B cell (primary cell): ENCODE measurements at regions not wholly inside any gene's neighbourhood (a gene's known extent, or its start where the extent isn't known, plus 50 kb on each side); places are given as distances from the start of the nearest gene placed in this dataset.

Experiments
- ATAC-seq: fragments of 200-7000 bp; cut with Tn5 transposase; one replicate; pipeline ENCODE4 v1.10.0; 2021; ENCODE audit warnings: low read depth, mild to moderate bottlenecking, moderate number of reproducible peaks, moderate library complexity
- CTCF ChIA-PET: fragments of 350-600 bp; sonication (Branson Sonifier 250); formaldehyde crosslinking; loops from one replicate; lab custom pipeline; 2021; ENCODE audit warnings: antibody characterized with exemption, inconsistent platforms; lab: Charles Lee
- POLR2A ChIA-PET: fragments of 350-600 bp; sonication (Branson Sonifier 250); formaldehyde crosslinking; loops from one replicate; lab custom pipeline; 2021; ENCODE audit warnings: antibody characterized with exemption; lab: Charles Lee
- DNase-seq: peaks from one replicate; pipeline ENCODE4 v3.0.0; 2013
- H2AFZ ChIP-seq: 2 replicates; pipeline ENCODE4 v1.6.1; 2012; ENCODE audit warnings: mild to moderate bottlenecking, low read depth, low read length; ENCODE audit not compliant: insufficient read depth, poor library complexity, severe bottlenecking
- H3K27ac ChIP-seq, 2 donors: 1 replicate in 1 of 2; 2 replicates in 1 of 2; pipeline ENCODE4 v1.5.1; 2012 to 2013; ENCODE audit warnings: low read length in 2 of 2, mild to moderate bottlenecking in 2 of 2, moderate library complexity in 1 of 2
- H3K27me3 ChIP-seq, 4 experiments: fragments of 200-600 bp in 1 of 4; sonication (generic) in 1 of 4; replicated peaks in 1 of 4; 1 replicate in 2 of 4; 2 replicates in 2 of 4; pipeline versions ENCODE4 v1.6.1 to v1.7.0; 2013 to 2016; ENCODE audit warnings: low read length in 3 of 4, mild to moderate bottlenecking in 2 of 4, mixed read lengths in 1 of 4, moderate library complexity in 1 of 4; ENCODE audit not compliant: insufficient read depth in 4 of 4, control insufficient read depth in 3 of 4; ENCODE audit errors: control extremely low read depth in 1 of 4
- H3K36me3 ChIP-seq, 2 experiments: replicated peaks in 1 of 2; 1 replicate in 1 of 2; 2 replicates in 1 of 2; pipeline versions ENCODE4 v1.6.1 to v1.7.1; 2013; ENCODE audit warnings: low read length in 1 of 2; ENCODE audit not compliant: insufficient read depth in 2 of 2, control insufficient read depth in 1 of 2; ENCODE audit errors: control extremely low read depth in 1 of 2, extremely low read depth in 1 of 2
- H3K4me1 ChIP-seq, 2 donors: fragments of 200-600 bp in 1 of 2; sonication (generic) in 1 of 2; 1 replicate in 1 of 2; 2 replicates in 1 of 2; pipeline versions ENCODE4 v1.5.1 to v1.6.1; 2013 to 2017; ENCODE audit warnings: low read length in 2 of 2; ENCODE audit not compliant: control insufficient read depth in 2 of 2, insufficient read depth in 2 of 2
- H3K4me2 ChIP-seq: replicated peaks from 2 replicates; pipeline ENCODE3; 2012; ENCODE audit warnings: mild to moderate bottlenecking, low read depth, low read length; ENCODE audit not compliant: poor library complexity, severe bottlenecking
- H3K4me3 ChIP-seq, 5 experiments: fragments of 200-600 bp in 1 of 5; sonication (generic) in 1 of 5; 1 replicate in 3 of 5; 2 replicates in 2 of 5; pipeline versions ENCODE4 v1.5.1 to v1.7.0; 2011 to 2016; ENCODE audit warnings: low read length in 4 of 5, mild to moderate bottlenecking in 4 of 5, low read depth in 2 of 5, control low read depth in 1 of 5, moderate library complexity in 1 of 5; ENCODE audit not compliant: insufficient read depth in 1 of 5; ENCODE audit errors: control extremely low read depth in 1 of 5, extremely low read depth in 1 of 5
- H3K79me2 ChIP-seq: fragments of 200-600 bp; sonication (generic); one replicate; pipeline ENCODE4 v1.6.0; 2016; ENCODE audit warnings: low read length; ENCODE audit not compliant: control insufficient read depth, insufficient read depth
- H3K9ac ChIP-seq: fragments of 200-600 bp; sonication (generic); 2 replicates; pipeline ENCODE4 v1.6.1; 2017; ENCODE audit warnings: mild to moderate bottlenecking, low read length, moderate library complexity
- H3K9me3 ChIP-seq, 3 donors: one replicate each; pipeline versions ENCODE4 v1.6.1 to v1.7.1; 2013; ENCODE audit warnings: low read length in 2 of 3; ENCODE audit not compliant: control insufficient read depth in 2 of 3, insufficient read depth in 1 of 3; ENCODE audit errors: control extremely low read depth in 1 of 3
- H4K20me1 ChIP-seq: 2 replicates; pipeline ENCODE4 v1.6.0; 2012; ENCODE audit warnings: mild to moderate bottlenecking, low read length; ENCODE audit not compliant: insufficient read depth, control insufficient read depth, poor library complexity, severe bottlenecking
- H3K27ac Mint-ChIP-seq: one replicate; pipeline ENCODE4 v1.8.0; 2021; ENCODE audit warnings: mixed read lengths
- H3K27me3 Mint-ChIP-seq: one replicate; pipeline ENCODE4 v1.8.0; 2021; ENCODE audit warnings: mixed read lengths
- H3K4me1 Mint-ChIP-seq: one replicate; pipeline ENCODE4 v1.8.0; 2021; ENCODE audit warnings: mixed read lengths
- H3K4me3 Mint-ChIP-seq: one replicate; pipeline ENCODE4 v1.8.0; 2021; ENCODE audit warnings: mixed read lengths
- H3K9me3 Mint-ChIP-seq: one replicate; pipeline ENCODE4 v1.8.0; 2022; ENCODE audit warnings: mixed read lengths; ENCODE audit not compliant: insufficient read depth
- EZH2 ChIP-seq: IDR thresholded peaks from 2 replicates; pipeline ENCODE4 v1.6.1; 2012; ENCODE audit warnings: borderline replicate concordance, low read depth, mild to moderate bottlenecking, moderate library complexity, low read length; ENCODE audit not compliant: insufficient read depth, poor library complexity, severe bottlenecking
- WGBS: methylation state at CpG from one replicate; pipeline ENCODE4 v1.1.5; 2013; ENCODE audit warnings: missing lambda C conversion rate; ENCODE audit not compliant: insufficient coverage; 5-methylcytosine and 5-hydroxymethylcytosine counted together
- intact Hi-C: fragments of 100-400 bp; cut with micrococcal nuclease; formaldehyde crosslinking; loops from one replicate; pipeline ENCODE4 v1.10.0; 2022
- TF ChIP-seq, protein P1 (sequence below): fragments of 200-600 bp; IDR thresholded peaks from one replicate; pipeline ENCODE4 v1.8.0; 2022; ENCODE audit warnings: antibody characterized with exemption, mild to moderate bottlenecking

DNA sequence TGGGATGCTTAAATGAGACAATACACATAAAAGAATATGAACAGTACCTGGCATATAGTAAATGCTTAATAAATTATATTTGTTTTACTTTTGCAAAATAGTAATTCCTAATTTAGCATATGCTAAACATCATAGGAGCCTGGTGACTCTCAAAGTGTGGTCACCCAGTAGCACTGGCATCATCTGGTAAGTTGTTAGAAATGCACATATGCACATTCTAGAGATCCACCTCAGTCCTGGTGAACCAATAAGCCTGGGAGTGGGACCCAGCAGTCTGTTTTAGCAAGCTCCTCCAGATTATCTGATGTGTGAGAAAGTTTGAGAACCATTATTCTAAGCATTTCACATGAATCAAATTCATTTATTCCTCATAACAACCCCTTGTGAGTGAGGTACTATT lies 830.4 kb downstream of the RPA4 start:
- DNase-seq, result no peak
- H3K36me3 ChIP-seq, result no peaks in the 10 kb centered on the region
- H3K4me3 ChIP-seq, result no peak overlapping the region
- no peak overlapping the region for H3K27ac ChIP-seq
- Mint-ChIP-seq H3K27me3 (no peaks in the 10 kb centered on the region), H3K27ac (no peak overlapping the region), H3K4me1 (no peaks in the 10 kb centered on the region), H3K9me3 (no peaks in the 10 kb centered on the region), H3K4me3 (no peak overlapping the region)
- H3K79me2 ChIP-seq, result no peaks in the 10 kb centered on the region
- no peaks in the 10 kb centered on the region for H3K27me3 ChIP-seq
- no peak for ATAC-seq
- H3K9ac ChIP-seq, result no peak overlapping the region
- H3K4me1 ChIP-seq, result no peaks in the 10 kb centered on the region
- H4K20me1 ChIP-seq, result no peaks in the 10 kb centered on the region
- POLR2A ChIA-PET, result no interaction called here
- no peaks in the 10 kb centered on the region for H3K9me3 ChIP-seq
- intact Hi-C loops, result no loop called here
- no peak overlapping the region for H3K4me2 ChIP-seq
- no peak overlapping the region for H2AFZ ChIP-seq
- TF ChIP-seq, protein P1, sequence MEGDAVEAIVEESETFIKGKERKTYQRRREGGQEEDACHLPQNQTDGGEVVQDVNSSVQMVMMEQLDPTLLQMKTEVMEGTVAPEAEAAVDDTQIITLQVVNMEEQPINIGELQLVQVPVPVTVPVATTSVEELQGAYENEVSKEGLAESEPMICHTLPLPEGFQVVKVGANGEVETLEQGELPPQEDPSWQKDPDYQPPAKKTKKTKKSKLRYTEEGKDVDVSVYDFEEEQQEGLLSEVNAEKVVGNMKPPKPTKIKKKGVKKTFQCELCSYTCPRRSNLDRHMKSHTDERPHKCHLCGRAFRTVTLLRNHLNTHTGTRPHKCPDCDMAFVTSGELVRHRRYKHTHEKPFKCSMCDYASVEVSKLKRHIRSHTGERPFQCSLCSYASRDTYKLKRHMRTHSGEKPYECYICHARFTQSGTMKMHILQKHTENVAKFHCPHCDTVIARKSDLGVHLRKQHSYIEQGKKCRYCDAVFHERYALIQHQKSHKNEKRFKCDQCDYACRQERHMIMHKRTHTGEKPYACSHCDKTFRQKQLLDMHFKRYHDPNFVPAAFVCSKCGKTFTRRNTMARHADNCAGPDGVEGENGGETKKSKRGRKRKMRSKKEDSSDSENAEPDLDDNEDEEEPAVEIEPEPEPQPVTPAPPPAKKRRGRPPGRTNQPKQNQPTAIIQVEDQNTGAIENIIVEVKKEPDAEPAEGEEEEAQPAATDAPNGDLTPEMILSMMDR, result no peak
- TF ChIP-seq EZH2, result no peak
- CTCF ChIA-PET, result no interaction called here

DNA sequence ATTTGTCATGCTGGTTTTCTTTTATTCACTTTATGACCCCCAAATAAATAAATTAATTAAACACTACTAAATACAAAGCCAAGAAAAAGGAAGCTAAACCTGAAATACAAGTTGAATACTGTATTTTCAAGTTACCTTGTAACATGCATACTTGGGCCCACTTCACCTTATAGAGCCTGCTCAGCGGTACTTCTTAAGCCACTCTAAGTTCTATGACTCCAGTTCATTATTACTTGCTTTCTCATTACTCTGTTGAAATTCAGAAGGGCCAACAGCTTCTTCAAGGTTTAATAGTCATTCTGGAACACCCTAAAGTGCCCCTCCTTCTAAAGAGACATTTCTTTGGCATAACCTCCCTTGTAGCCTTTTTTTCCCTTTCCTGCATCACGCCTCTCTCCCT lies 844.5 kb downstream of the RPA4 start:
- no peak overlapping the region for H3K4me2 ChIP-seq
- no peaks in the 10 kb centered on the region for H4K20me1 ChIP-seq
- H3K27me3 ChIP-seq, result no peaks in the 10 kb centered on the region
- ChIA-PET CTCF (no interaction called here), POLR2A (no interaction called here)
- no peak overlapping the region for H3K4me3 ChIP-seq
- no peaks in the 10 kb centered on the region for H3K36me3 ChIP-seq
- no peak overlapping the region for H3K9ac ChIP-seq
- DNase-seq (no peak), ATAC-seq (no peak)
- Mint-ChIP-seq H3K27me3 (peaks cover 4% of the 10 kb centered on the region), H3K4me3 (no peak overlapping the region), H3K27ac (no peak overlapping the region), H3K9me3 (no peaks in the 10 kb centered on the region), H3K4me1 (no peaks in the 10 kb centered on the region)
- H3K9me3 ChIP-seq, result no peaks in the 10 kb centered on the region
- TF ChIP-seq, protein P1, result no peak
- no peak for TF ChIP-seq EZH2
- no peaks in the 10 kb centered on the region for H3K79me2 ChIP-seq
- H2AFZ ChIP-seq, result no peak overlapping the region
- no peak overlapping the region for H3K27ac ChIP-seq
- intact Hi-C loops, result no loop called here
- 80% methylated on average over 1 of the region's 2 CpGs for WGBS
- no peaks in the 10 kb centered on the region for H3K4me1 ChIP-seq
